GM13977 (cell line): ENCODE measurements at regions not wholly inside any gene's neighbourhood (a gene's known extent, or its start where the extent isn't known, plus 50 kb on each side); places are given as distances from the start of the nearest gene placed in this dataset.

Source experiments
- DNase-seq: peaks from one replicate; pipeline ENCODE4 v3.0.0; 2012; ENCODE audit warnings: low spot score
- CTCF ChIP-seq: IDR thresholded peaks from 2 replicates; pipeline ENCODE4 v1.5.1; 2012; ENCODE audit warnings: mild to moderate bottlenecking, control low read depth; ENCODE audit not compliant: insufficient read depth; ENCODE audit errors: extremely low read depth, missing control alignments
- in situ Hi-C: fragments of 300-500 bp; cut with MboI; formaldehyde crosslinking; loops from one replicate; pipeline ENCODE4 v1.12.0; 2022; ENCODE audit warnings: low sequenced_read_pairs, low pct_unique_long_range_greater_than_20kb, mixed read lengths, inconsistent platforms; ENCODE audit not compliant: unreplicated experiment

- no peak for DNase-seq
- in situ Hi-C loops = no loop called here
- TF ChIP-seq CTCF = no peak
Observed at GRCh38 chr5:156241266-156241665, 85.7 kb upstream of the SGCD start.

- no peak for TF ChIP-seq CTCF
- in situ Hi-C loops = no loop called here
- no peak for DNase-seq
Observed at GRCh38 chr5:156245895-156246294, 81.1 kb upstream of the SGCD start.

- TF ChIP-seq CTCF = no peak
- no peak for DNase-seq
- in situ Hi-C loops = no loop called here
Observed at GRCh38 chr5:156251076-156251475, 75.9 kb upstream of the SGCD start.

- in situ Hi-C loops = no loop called here
- no peak for TF ChIP-seq CTCF
- no peak for DNase-seq
Observed at GRCh38 chr5:156253130-156253529, 73.8 kb upstream of the SGCD start.

- TF ChIP-seq CTCF = no peak
- in situ Hi-C loops = no loop called here
- DNase-seq = no peak
Observed at GRCh38 chr5:156254196-156254595, 72.8 kb upstream of the SGCD start.

- no peak for DNase-seq
- TF ChIP-seq CTCF = no peak
- in situ Hi-C loops = no loop called here
Observed at GRCh38 chr5:156256642-156257041, 70.3 kb upstream of the SGCD start.

- in situ Hi-C loops = no loop called here
- no peak for DNase-seq
- no peak for TF ChIP-seq CTCF
Observed at GRCh38 chr5:156258934-156259333, 68.0 kb upstream of the SGCD start.
